Endothelial cell of umbilical vein (primary cell): ENCODE measurements at regions not wholly inside any gene's neighbourhood (a gene's known extent, or its start where the extent isn't known, plus 50 kb on each side); places are given as distances from the start of the nearest gene placed in this dataset.

Experiments used
- CTCF ChIP-seq, 2 donors: IDR thresholded peaks; 1 replicate in 1 of 2; 2 replicates in 1 of 2; pipeline ENCODE4 v1.5.1; 2011; ENCODE audit warnings: low read length in 2 of 2, mild to moderate bottlenecking in 2 of 2, moderate library complexity in 2 of 2, control low read depth in 1 of 2, inconsistent platforms in 1 of 2, low read depth in 1 of 2; ENCODE audit not compliant: insufficient read depth in 1 of 2; ENCODE audit errors: extremely low read depth in 1 of 2
- EZH2 ChIP-seq: IDR thresholded peaks from 2 replicates; pipeline ENCODE4 v1.6.1; 2012; ENCODE audit warnings: borderline replicate concordance, low read depth, mild to moderate bottlenecking, moderate library complexity, low read length, inconsistent platforms; ENCODE audit not compliant: severe bottlenecking
- GATA2 ChIP-seq: IDR thresholded peaks from 2 replicates; pipeline ENCODE4 v1.7.0; 2011; ENCODE audit warnings: low read depth, mild to moderate bottlenecking, moderate library complexity, mixed read lengths, low read length; ENCODE audit not compliant: insufficient read length, insufficient read depth
- POLR2A ChIP-seq: IDR thresholded peaks from 2 replicates; pipeline ENCODE4 v1.6.1; 2012; ENCODE audit warnings: low read depth, mild to moderate bottlenecking, control low read depth, low read length

- TF ChIP-seq EZH2 (no peak), GATA2 (no peak), CTCF (IDR thresholded peaks at IDR 0.05; ENCODE audit: extremely low read depth in 1 of 2, insufficient read depth in 1 of 2, low read depth in 1 of 2, low read length in 2 of 2) (no peak), POLR2A (no peak)
Observed at GRCh38 chr2:213213186-213213585, 61.8 kb upstream of the IKZF2 start.
